ENCODE measurements at regions not wholly inside any gene's neighbourhood (a gene's known extent, or its start where the extent isn't known, plus 50 kb on each side); places are given as distances from the start of the nearest gene placed in this dataset. TPM values are rescaled to one million over a fixed set of nuclear protein-coding genes. Genes with fewer than 3 reads are reported as not detected.

GRCh38 chr14:38138473-38139138 lies 69.1 kb upstream of the SSTR1 start:
- DNase-seq (ENCODE audit: extremely low spot score): no peak
- 76% methylated on average over 7 of the region's 7 CpGs for WGBS
- Histone ChIP-seq H3K4me3 (ENCODE audit: low read depth, low read length) (no peak overlapping the region), H3K36me3 (ENCODE audit: insufficient read depth) (no peaks in the 10 kb centered on the region), H3K4me1 (ENCODE audit: insufficient read depth) (no peaks in the 10 kb centered on the region), H3K27ac (ENCODE audit: low read depth) (no peak overlapping the region)

GRCh38 chr14:38139926-38140325 lies 67.8 kb upstream of the SSTR1 start:
- H3K4me1 ChIP-seq (ENCODE audit: insufficient read depth): no peaks in the 10 kb centered on the region
- H3K4me3 ChIP-seq (ENCODE audit: low read depth, low read length): no peak overlapping the region
- H3K36me3 ChIP-seq (ENCODE audit: insufficient read depth): no peaks in the 10 kb centered on the region
- WGBS: 78% methylated on average over 2 of the region's 2 CpGs
- no peak for DNase-seq (ENCODE audit: extremely low spot score)
- H3K27ac ChIP-seq (ENCODE audit: low read depth): no peak overlapping the region

- Histone ChIP-seq H3K4me1 (ENCODE audit: insufficient read depth) (no peaks in the 10 kb centered on the region), H3K27ac (ENCODE audit: low read depth) (no peak overlapping the region), H3K36me3 (ENCODE audit: insufficient read depth) (no peaks in the 10 kb centered on the region), H3K4me3 (ENCODE audit: low read depth, low read length) (no peak overlapping the region)
- no peak for DNase-seq (ENCODE audit: extremely low spot score)
- 70% methylated on average over 4 of the region's 4 CpGs for WGBS
Measured at GRCh38 chr14:38143170-38143569, 64.5 kb upstream of the SSTR1 start.

- Histone ChIP-seq H3K4me1 (ENCODE audit: insufficient read depth) (no peaks in the 10 kb centered on the region), H3K36me3 (ENCODE audit: insufficient read depth) (no peaks in the 10 kb centered on the region), H3K4me3 (ENCODE audit: low read depth, low read length) (no peak overlapping the region), H3K27ac (ENCODE audit: low read depth) (no peak overlapping the region)
- 60% methylated on average over 6 of the region's 6 CpGs for WGBS
- no peak for DNase-seq (ENCODE audit: extremely low spot score)
Measured at GRCh38 chr14:38143659-38144505, 63.8 kb upstream of the SSTR1 start.

- Histone ChIP-seq H3K36me3 (ENCODE audit: insufficient read depth) (no peaks in the 10 kb centered on the region), H3K27ac (ENCODE audit: low read depth) (no peak overlapping the region), H3K4me3 (ENCODE audit: low read depth, low read length) (no peak overlapping the region), H3K4me1 (ENCODE audit: insufficient read depth) (no peaks in the 10 kb centered on the region)
- WGBS: 64% methylated on average over 4 of the region's 4 CpGs
- DNase-seq (ENCODE audit: extremely low spot score): no peak
Measured at GRCh38 chr14:38145142-38145541, 62.6 kb upstream of the SSTR1 start.

- Histone ChIP-seq H3K27ac (ENCODE audit: low read depth) (no peak overlapping the region), H3K36me3 (ENCODE audit: insufficient read depth) (no peaks in the 10 kb centered on the region), H3K4me1 (ENCODE audit: insufficient read depth) (no peaks in the 10 kb centered on the region), H3K4me3 (ENCODE audit: low read depth, low read length) (no peak overlapping the region)
- no peak for DNase-seq (ENCODE audit: extremely low spot score)
- 76% methylated on average over 3 of the region's 3 CpGs for WGBS
Measured at GRCh38 chr14:38150075-38150474, 57.6 kb upstream of the SSTR1 start.

Small RNA genes in the stretch of these regions (small RNA-seq; reads per million reads assigned to genes)
- gene RF00406 (0.15 reads per million), gene RNU6-1277P (not detected)
